ENCODE measurements at regions not wholly inside any gene's neighbourhood (a gene's known extent, or its start where the extent isn't known, plus 50 kb on each side); places are given as distances from the start of the nearest gene placed in this dataset.

DNA sequence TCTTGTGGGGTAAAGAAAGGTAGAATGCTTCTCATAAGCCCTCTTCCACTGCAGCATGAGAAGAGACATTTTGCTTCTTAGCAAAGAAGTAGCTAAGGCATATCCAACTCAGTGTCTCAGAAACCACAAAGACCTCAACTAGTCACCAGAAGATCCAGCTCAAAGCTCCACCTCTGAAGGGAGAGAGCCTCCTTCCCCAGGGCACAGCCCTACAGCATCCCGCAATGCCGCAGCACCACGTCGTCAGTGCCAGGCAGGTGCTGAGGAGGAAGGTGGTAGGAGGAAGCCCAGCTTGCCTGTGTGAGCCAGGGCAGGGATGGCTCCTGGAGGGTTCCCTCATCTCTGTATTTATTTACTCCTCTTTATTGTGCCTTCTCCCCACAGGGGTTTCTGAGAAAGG, 385.6 kb upstream of the NPVF start:
- DNase-seq (ENCODE audit: extremely low spot score), result no peak
- ChIA-PET CTCF (no interaction called here), POLR2A (no interaction called here)
- TF ChIP-seq CTCF (IDR thresholded peaks at IDR 0.05; ENCODE audit: control extremely low read depth, extremely low read depth, low read depth, missing control alignments), result no peak

DNA sequence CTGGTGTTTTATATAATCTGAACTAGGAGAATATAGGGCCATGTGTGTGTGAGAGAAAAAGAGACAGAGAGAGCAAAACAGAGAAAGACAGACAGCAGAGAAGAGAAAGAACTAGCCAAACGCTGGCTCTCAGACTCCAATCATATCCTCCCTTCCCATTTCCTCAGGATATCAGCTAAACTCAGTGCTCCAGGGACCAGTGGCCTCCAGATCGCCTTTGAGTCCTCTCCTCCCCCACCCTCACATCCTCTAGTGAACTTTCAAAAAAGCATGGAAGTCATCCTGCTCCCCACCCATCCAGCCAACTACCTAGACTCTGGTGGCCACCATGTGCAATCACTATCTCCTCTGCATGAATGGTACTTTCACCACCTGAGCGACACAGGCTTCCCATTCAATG, 386.1 kb upstream of the NPVF start:
- TF ChIP-seq CTCF (IDR thresholded peaks at IDR 0.05; ENCODE audit: control extremely low read depth, extremely low read depth, low read depth, missing control alignments), result no peak
- POLR2A ChIA-PET, result no interaction called here
- CTCF ChIA-PET, result no interaction called here
- DNase-seq (ENCODE audit: extremely low spot score), result no peak

- DNase-seq (ENCODE audit: extremely low spot score), result no peak
- ChIA-PET POLR2A (no interaction called here), CTCF (no interaction called here)
- no peak for TF ChIP-seq CTCF (IDR thresholded peaks at IDR 0.05; ENCODE audit: control extremely low read depth, extremely low read depth, low read depth, missing control alignments)
Measured at GRCh38 chr7:25615003-25615402, 386.7 kb upstream of the NPVF start.

DNA sequence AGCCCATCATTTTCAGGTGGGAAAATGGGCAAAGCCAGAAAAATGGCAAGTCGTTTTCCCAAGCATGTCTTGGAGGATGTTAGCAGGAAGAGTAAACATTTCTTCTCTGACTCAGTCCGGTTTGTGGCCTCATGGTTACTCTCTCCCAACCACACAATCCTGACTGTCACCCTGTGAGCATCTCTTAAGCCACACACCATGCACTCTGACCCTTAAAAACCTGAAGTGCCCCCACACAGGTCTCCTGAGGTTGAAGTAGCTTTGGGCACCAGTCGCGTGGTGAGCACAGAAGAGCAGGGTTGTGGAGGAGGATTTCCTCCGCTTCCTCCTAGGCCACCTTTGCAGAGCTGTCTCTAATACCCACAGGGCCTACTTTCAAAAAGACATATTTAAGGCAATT, 387.3 kb upstream of the NPVF start:
- TF ChIP-seq CTCF (IDR thresholded peaks at IDR 0.05; ENCODE audit: control extremely low read depth, extremely low read depth, low read depth, missing control alignments), result no peak
- POLR2A ChIA-PET, result no interaction called here
- CTCF ChIA-PET, result no interaction called here
- no peak for DNase-seq (ENCODE audit: extremely low spot score)

DNA sequence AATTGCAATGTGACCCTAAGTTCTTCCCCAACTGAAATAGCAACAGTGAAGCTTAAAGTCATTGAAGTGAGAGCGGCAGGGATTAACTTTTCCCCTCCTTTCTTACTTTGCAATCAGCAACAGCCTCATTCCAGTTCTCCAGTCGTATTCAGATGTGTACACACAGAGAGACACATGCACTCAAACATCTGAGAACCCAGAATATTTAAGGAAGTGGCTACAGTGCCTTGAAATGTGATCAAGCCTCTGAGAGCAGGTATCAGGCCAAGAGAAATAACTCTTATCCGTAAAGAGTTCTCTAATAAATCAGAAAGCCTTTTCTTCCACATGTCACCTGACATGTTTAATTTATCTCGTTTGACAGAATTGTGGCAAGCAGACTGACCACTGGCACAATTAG, 388.9 kb upstream of the NPVF start:
- CTCF ChIA-PET, result interaction anchor here (1.0 kb wide), 1 partner anchor 9 kb away, joined by 3 read pairs; no protein-coding TSS in a partner anchor
- DNase-seq (ENCODE audit: extremely low spot score), result no peak
- TF ChIP-seq CTCF (IDR thresholded peaks at IDR 0.05; ENCODE audit: control extremely low read depth, extremely low read depth, low read depth, missing control alignments), result no peak
- POLR2A ChIA-PET, result no interaction called here

- no peak for DNase-seq (ENCODE audit: extremely low spot score)
- ChIA-PET CTCF (interaction anchor here (1.0 kb wide), 1 partner anchor 8 kb away, joined by 3 read pairs; no protein-coding TSS in a partner anchor), POLR2A (no interaction called here)
- no peak for TF ChIP-seq CTCF (IDR thresholded peaks at IDR 0.05; ENCODE audit: control extremely low read depth, extremely low read depth, low read depth, missing control alignments)
Measured at GRCh38 chr7:25617673-25618072, 389.4 kb upstream of the NPVF start.

DNA sequence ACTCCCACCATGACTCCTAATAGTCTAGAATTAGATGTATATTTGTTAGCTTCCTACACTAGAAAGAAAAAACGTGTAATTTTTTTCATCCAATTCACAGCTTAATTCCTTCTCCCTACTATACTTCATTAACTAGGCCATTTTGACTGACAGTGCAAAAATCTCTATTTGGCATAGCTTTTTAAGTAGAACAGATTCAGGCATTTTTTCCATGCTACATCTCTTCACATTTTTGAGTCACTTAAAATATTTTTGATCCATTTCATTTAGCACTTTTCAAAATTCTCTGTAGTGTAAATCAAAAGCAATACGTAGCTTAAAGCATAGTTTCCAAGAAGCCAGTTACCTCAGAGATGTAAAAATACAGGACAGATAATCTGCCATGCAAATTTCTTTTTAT, 391.1 kb upstream of the NPVF start:
- TF ChIP-seq CTCF (IDR thresholded peaks at IDR 0.05; ENCODE audit: control extremely low read depth, extremely low read depth, low read depth, missing control alignments), result no peak
- DNase-seq (ENCODE audit: extremely low spot score), result no peak
- CTCF ChIA-PET, result no interaction called here
- POLR2A ChIA-PET, result no interaction called here

Data from GM10248 (cell line).